Activated CD8-positive, alpha-beta T cell treated with anti-CD3 and anti-CD28 coated beads, Interleukin-2, amount 10 ng/mL, durations not matched to agents 7 days and 5 days (primary cell): ENCODE measurements at regions not wholly inside any gene's neighbourhood (a gene's known extent, or its start where the extent isn't known, plus 50 kb on each side); places are given as distances from the start of the nearest gene placed in this dataset.

Experiments
- ATAC-seq: fragments of 150-1000 bp; cut with Tn5 transposase; one replicate; pipeline ENCODE4 v1.10.0; 2021; ENCODE audit warnings: moderate library complexity
- CTCF ChIA-PET: fragments of 350-600 bp; sonication (Branson Sonifier 250); formaldehyde crosslinking; loops from one replicate; lab custom pipeline; 2021; ENCODE audit warnings: antibody characterized with exemption; lab: Charles Lee
- POLR2A ChIA-PET: fragments of 350-600 bp; sonication (Branson Sonifier 250); formaldehyde crosslinking; loops from one replicate; lab custom pipeline; 2021; ENCODE audit warnings: antibody characterized with exemption; lab: Charles Lee
- DNase-seq: peaks from one replicate; pipeline ENCODE4 v3.0.0-alpha.2; 2020
- H3K27ac Mint-ChIP-seq: one replicate; pipeline ENCODE4 v1.8.0; 2021; ENCODE audit warnings: mild to moderate bottlenecking, mixed read lengths
- H3K27me3 Mint-ChIP-seq: one replicate; pipeline ENCODE4 v1.8.0; 2021; ENCODE audit warnings: low read depth, mixed read lengths
- H3K36me3 Mint-ChIP-seq: one replicate; pipeline ENCODE4 v1.8.0; 2021; ENCODE audit warnings: low read depth, mixed read lengths
- H3K4me1 Mint-ChIP-seq: one replicate; pipeline ENCODE4 v1.8.0; 2021; ENCODE audit warnings: low read depth, mixed read lengths
- H3K4me3 Mint-ChIP-seq: one replicate; pipeline ENCODE4 v1.8.0; 2021; ENCODE audit warnings: mild to moderate bottlenecking, mixed read lengths
- H3K9me3 Mint-ChIP-seq: one replicate; pipeline ENCODE4 v1.8.0; 2022; ENCODE audit warnings: mixed read lengths; ENCODE audit not compliant: insufficient read depth

DNA sequence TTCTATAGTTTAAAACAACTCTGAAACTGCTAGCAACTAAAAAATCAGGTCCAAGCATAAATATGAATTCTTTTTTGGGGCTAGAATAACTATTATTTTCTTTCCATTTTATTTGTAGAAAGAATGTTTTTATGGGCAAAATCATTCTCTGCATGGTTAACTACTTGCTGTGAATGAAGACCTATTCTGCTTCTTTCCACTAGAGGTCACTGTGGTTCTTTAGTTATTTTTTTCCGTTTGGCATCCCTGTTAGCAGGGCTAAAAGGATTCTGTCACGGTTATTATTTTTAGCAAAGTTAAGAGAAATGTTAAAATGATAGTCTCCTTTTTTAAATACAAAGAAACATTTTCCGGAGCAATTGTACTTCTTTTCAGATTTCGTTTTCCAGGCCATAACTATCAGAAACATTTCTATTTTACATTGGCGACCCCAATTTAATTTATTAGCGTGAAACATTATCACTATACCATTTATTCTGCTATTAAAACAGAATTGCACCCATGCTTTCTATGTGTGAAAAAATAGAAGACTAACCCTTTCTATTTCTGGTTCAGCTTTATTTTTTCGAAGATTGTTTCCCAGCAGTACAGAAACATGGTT, 404.8 kb downstream of the ATP23 start:
- DNase-seq = no peak

GRCh38 chr12:58347188-58347587, 405.8 kb downstream of the ATP23 start:
- peaks cover 5% of the 10 kb centered on the region for H3K27me3 Mint-ChIP-seq
- POLR2A ChIA-PET = no interaction called here
- ATAC-seq (no peak), DNase-seq (no peak)
- no peaks in the 10 kb centered on the region for H3K4me1 Mint-ChIP-seq
- CTCF ChIA-PET = interaction anchor here (1.0 to 1.6 kb wide), 3 partner anchors 14 to 803 kb away, joined by 3 read pairs; no protein-coding TSS in a partner anchor
- H3K27ac Mint-ChIP-seq = no peak overlapping the region
- no peak overlapping the region for H3K4me3 Mint-ChIP-seq
- H3K9me3 Mint-ChIP-seq = no peaks in the 10 kb centered on the region
- H3K36me3 Mint-ChIP-seq = no peaks in the 10 kb centered on the region

More for the DNA sequence above, 404.8 kb downstream of the ATP23 start:
- CTCF ChIA-PET = interaction anchor here (1.0 to 1.6 kb wide), 3 partner anchors 15 to 804 kb away, joined by 3 read pairs; no protein-coding TSS in a partner anchor
- no peaks in the 10 kb centered on the region for H3K4me1 Mint-ChIP-seq
- H3K27me3 Mint-ChIP-seq = peaks cover 7% of the 10 kb centered on the region
- H3K4me3 Mint-ChIP-seq = no peak overlapping the region
- no peak overlapping the region for H3K27ac Mint-ChIP-seq
- no peaks in the 10 kb centered on the region for H3K9me3 Mint-ChIP-seq
- no peak for ATAC-seq
- POLR2A ChIA-PET = no interaction called here
- no peaks in the 10 kb centered on the region for H3K36me3 Mint-ChIP-seq

DNA sequence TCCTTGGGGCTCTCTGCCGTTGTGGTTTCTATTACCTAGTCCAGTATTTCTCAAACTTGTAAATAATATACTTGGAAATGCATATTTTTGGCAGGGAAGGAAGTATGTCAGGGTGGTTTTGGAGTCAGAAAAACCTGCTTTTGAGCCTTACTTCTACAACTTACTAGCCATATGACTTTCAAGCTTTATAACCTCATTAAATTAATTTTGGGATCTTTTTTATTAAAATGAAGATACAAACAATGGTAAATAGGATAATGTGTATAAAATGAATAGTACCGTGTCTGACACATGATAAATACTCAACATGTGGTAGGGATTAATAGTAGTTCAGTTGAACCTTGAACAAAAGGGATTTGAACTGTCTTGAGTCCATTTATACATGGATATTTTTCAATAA, 406.3 kb downstream of the ATP23 start:
- no peak for ATAC-seq
- H3K36me3 Mint-ChIP-seq = no peaks in the 10 kb centered on the region
- CTCF ChIA-PET = interaction anchor here (1.4 to 1.6 kb wide), 2 partner anchors 13 to 15 kb away, joined by 3 read pairs; no protein-coding TSS in a partner anchor
- H3K27me3 Mint-ChIP-seq = peaks cover 6% of the 10 kb centered on the region
- no peaks in the 10 kb centered on the region for H3K4me1 Mint-ChIP-seq
- H3K9me3 Mint-ChIP-seq = no peaks in the 10 kb centered on the region
- no peak overlapping the region for H3K27ac Mint-ChIP-seq
- no peak overlapping the region for H3K4me3 Mint-ChIP-seq
- no peak for DNase-seq
- POLR2A ChIA-PET = no interaction called here

DNA sequence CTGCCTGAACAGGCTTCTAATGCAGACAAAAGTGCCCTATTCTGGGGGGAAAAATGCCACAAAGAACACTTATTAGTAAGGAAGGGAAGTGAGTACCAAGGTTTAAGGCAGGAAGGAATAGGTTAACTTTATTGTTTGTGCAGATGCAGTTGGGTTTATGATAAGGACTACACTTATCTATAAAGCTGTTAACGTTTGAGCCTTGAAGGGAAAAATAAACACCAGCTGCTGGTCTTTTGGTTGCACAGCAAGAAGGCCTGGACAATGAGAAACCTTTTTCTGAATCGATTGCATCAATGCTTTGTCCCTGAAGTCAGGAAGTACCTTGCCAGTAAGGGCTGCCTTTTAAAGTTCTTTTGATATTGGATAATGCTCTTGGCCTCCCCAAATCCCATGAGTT, 407.8 kb downstream of the ATP23 start:
- ATAC-seq (no peak), DNase-seq (no peak)
- Mint-ChIP-seq H3K27me3 (peaks cover 6% of the 10 kb centered on the region), H3K27ac (no peak overlapping the region), H3K4me3 (no peak overlapping the region), H3K4me1 (no peaks in the 10 kb centered on the region), H3K9me3 (no peaks in the 10 kb centered on the region), H3K36me3 (no peaks in the 10 kb centered on the region)
- ChIA-PET POLR2A (no interaction called here), CTCF (no interaction called here)

DNA sequence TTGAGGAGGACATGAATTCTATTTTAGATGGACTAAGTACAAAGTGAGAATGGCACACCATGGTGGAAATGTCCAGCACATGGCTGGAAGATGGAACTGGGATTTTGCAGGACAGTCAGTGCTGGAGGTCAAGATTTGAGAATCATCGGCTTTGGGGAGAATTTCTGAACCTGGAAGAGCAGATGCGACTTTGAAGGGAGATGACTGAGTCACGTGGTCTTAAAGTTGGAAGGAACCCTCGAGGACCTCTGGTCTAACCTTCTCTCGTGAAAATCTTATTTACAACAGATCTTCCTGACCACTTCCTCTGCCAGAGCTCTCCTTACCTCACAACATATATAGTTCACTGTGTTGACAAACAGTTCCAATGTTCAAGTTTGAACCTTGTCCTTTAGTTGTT, 415.4 kb downstream of the ATP23 start:
- peaks cover 2% of the 10 kb centered on the region for H3K27me3 Mint-ChIP-seq
- DNase-seq (no peak), ATAC-seq (no peak)
- H3K27ac Mint-ChIP-seq = no peak overlapping the region
- POLR2A ChIA-PET = no interaction called here
- CTCF ChIA-PET = no interaction called here
- H3K9me3 Mint-ChIP-seq = no peaks in the 10 kb centered on the region
- H3K36me3 Mint-ChIP-seq = no peaks in the 10 kb centered on the region
- H3K4me3 Mint-ChIP-seq = no peak overlapping the region
- no peaks in the 10 kb centered on the region for H3K4me1 Mint-ChIP-seq

DNA sequence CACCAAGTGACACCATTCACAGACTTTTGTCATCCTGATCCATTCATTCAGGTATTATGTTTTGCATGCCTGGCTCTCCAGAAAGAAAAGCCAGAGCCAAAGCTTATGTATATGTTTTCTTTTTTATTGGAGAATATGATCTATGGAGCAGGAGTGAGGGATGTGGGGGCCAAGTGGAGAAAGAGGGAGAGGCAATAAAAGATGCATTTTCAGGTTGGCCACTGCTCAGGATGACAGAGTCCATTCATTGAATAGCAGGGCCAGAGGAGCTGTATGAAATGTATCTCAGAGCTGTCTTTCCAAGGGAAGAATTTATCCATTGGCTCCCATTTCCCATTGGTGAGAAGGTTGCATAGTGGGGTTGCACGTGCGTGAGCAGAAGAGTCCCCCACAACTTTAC, 416.1 kb downstream of the ATP23 start:
- CTCF ChIA-PET = no interaction called here
- H3K4me3 Mint-ChIP-seq = no peak overlapping the region
- H3K27ac Mint-ChIP-seq = no peak overlapping the region
- H3K36me3 Mint-ChIP-seq = no peaks in the 10 kb centered on the region
- H3K4me1 Mint-ChIP-seq = no peaks in the 10 kb centered on the region
- H3K9me3 Mint-ChIP-seq = no peaks in the 10 kb centered on the region
- no peak for DNase-seq
- ATAC-seq = no peak
- no peaks in the 10 kb centered on the region for H3K27me3 Mint-ChIP-seq
- POLR2A ChIA-PET = no interaction called here

DNA sequence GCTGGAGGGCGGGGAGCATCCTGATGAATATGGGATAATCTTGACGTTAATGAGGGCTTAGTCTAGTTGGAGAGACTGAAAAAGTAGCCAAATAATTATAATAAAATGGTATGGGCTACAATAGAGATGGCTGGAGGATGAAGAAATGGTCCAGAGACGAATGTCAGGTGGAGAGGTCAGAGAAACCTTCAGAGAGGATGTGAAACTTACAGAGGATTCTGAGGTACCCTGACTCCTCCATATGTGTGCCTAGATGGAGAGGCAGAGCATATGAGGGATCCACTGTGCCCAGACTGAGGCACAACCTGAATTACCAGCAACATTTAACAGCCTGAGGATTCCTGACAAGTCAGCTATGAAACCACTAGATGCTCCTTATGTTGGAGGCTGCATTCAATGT, 417.0 kb downstream of the ATP23 start:
- Mint-ChIP-seq H3K27me3 (no peaks in the 10 kb centered on the region), H3K9me3 (no peaks in the 10 kb centered on the region), H3K4me1 (no peaks in the 10 kb centered on the region), H3K27ac (no peak overlapping the region), H3K36me3 (no peaks in the 10 kb centered on the region), H3K4me3 (no peak overlapping the region)
- ATAC-seq = no peak
- DNase-seq = no peak
- ChIA-PET CTCF (no interaction called here), POLR2A (no interaction called here)

GRCh38 chr12:58359084-58359483, 417.7 kb downstream of the ATP23 start:
- Mint-ChIP-seq H3K27ac (no peak overlapping the region), H3K4me1 (no peaks in the 10 kb centered on the region), H3K36me3 (no peaks in the 10 kb centered on the region), H3K4me3 (no peak overlapping the region), H3K27me3 (no peaks in the 10 kb centered on the region), H3K9me3 (no peaks in the 10 kb centered on the region)
- CTCF ChIA-PET = interaction anchor here (0.6 kb wide), 1 partner anchor 21 kb away, joined by 3 read pairs; no protein-coding TSS in a partner anchor
- DNase-seq (no peak), ATAC-seq (no peak)
- POLR2A ChIA-PET = no interaction called here

- Mint-ChIP-seq H3K36me3 (no peaks in the 10 kb centered on the region), H3K27me3 (no peaks in the 10 kb centered on the region), H3K9me3 (no peaks in the 10 kb centered on the region), H3K4me3 (no peak overlapping the region), H3K4me1 (no peaks in the 10 kb centered on the region), H3K27ac (no peak overlapping the region)
- ChIA-PET CTCF (interaction anchor here (1.0 kb wide), 1 partner anchor 14 kb away, joined by 3 read pairs; no protein-coding TSS in a partner anchor), POLR2A (no interaction called here)
- ATAC-seq (no peak), DNase-seq (no peak)
These were observed 419.7 kb downstream of the ATP23 start for GRCh38 chr12:58361056-58361455.

DNA sequence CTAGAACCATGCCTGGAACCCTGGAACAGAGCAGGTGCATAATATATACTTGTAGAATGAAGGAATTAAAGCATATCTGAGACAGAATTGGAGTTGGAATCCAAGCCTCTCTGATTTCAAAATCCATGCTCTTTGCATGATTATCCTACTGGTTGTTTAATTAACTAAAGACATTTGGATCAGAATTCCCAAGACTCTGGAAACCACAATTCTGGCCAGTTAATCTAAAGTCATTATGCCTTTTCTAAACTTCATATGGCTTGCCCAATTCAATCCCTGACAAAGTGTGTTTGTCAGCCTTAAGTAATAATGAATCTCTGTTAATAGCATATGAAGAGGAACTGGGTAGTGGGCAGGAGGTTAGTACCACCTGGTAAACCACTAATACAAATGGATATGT, 422.6 kb downstream of the ATP23 start:
- no peak for DNase-seq
- no peak overlapping the region for H3K4me3 Mint-ChIP-seq
- no peaks in the 10 kb centered on the region for H3K9me3 Mint-ChIP-seq
- CTCF ChIA-PET = no interaction called here
- no peaks in the 10 kb centered on the region for H3K27me3 Mint-ChIP-seq
- H3K36me3 Mint-ChIP-seq = no peaks in the 10 kb centered on the region
- POLR2A ChIA-PET = no interaction called here
- H3K27ac Mint-ChIP-seq = no peak overlapping the region
- no peaks in the 10 kb centered on the region for H3K4me1 Mint-ChIP-seq
- no peak for ATAC-seq

- H3K4me3 Mint-ChIP-seq = no peak overlapping the region
- no peak for ATAC-seq
- H3K4me1 Mint-ChIP-seq = no peaks in the 10 kb centered on the region
- no peak overlapping the region for H3K27ac Mint-ChIP-seq
- CTCF ChIA-PET = no interaction called here
- POLR2A ChIA-PET = no interaction called here
- no peak for DNase-seq
- no peaks in the 10 kb centered on the region for H3K9me3 Mint-ChIP-seq
- H3K36me3 Mint-ChIP-seq = no peaks in the 10 kb centered on the region
- no peaks in the 10 kb centered on the region for H3K27me3 Mint-ChIP-seq
These were observed 423.2 kb downstream of the ATP23 start for GRCh38 chr12:58364389-58365086.

DNA sequence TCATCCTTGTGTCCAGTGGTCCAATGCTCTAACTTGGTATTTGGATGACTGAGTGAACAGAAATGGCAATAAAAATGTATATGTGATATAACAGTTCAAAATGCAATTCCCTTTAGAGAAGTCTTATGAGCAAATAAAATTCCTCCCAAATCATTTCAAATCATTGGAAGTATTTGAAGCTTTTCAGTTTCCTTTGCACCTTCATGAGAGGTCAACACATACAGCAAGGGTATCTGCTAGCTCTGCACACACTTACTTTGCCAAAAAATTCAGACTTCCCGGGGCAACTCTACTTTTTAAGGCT, 423.7 kb downstream of the ATP23 start:
- ChIA-PET CTCF (no interaction called here), POLR2A (no interaction called here)
- Mint-ChIP-seq H3K36me3 (no peaks in the 10 kb centered on the region), H3K27ac (no peak overlapping the region), H3K4me3 (no peak overlapping the region), H3K27me3 (no peaks in the 10 kb centered on the region), H3K9me3 (no peaks in the 10 kb centered on the region), H3K4me1 (no peaks in the 10 kb centered on the region)
- DNase-seq (no peak), ATAC-seq (no peak)
